Testis (tissue), 2 donors: ENCODE measurements at regions not wholly inside any gene's neighbourhood (a gene's known extent, or its start where the extent isn't known, plus 50 kb on each side); places are given as distances from the start of the nearest gene placed in this dataset.

ENCODE experiments used
- DNase-seq: peaks from one replicate; pipeline ENCODE4 v3.0.0-alpha.2; 2019
- H3K27ac ChIP-seq, 2 donors: fragments of 200-600 bp; sonication (generic); one replicate each; pipeline ENCODE4 v1.5.1; 2019
- H3K27me3 ChIP-seq: fragments of 200-600 bp; sonication (generic); one replicate; pipeline ENCODE4 v1.5.1; 2019
- H3K36me3 ChIP-seq: fragments of 200-600 bp; sonication (generic); one replicate; pipeline ENCODE4 v1.5.1; 2017; ENCODE audit warnings: low read depth; ENCODE audit errors: missing control alignments
- H3K4me1 ChIP-seq: fragments of 200-600 bp; sonication (generic); one replicate; pipeline ENCODE4 v1.5.1; 2019
- H3K4me3 ChIP-seq, 2 donors: fragments of 200-600 bp; sonication (generic); one replicate each; pipeline ENCODE4 v1.5.1; 2017 to 2019
- H3K9me3 ChIP-seq: fragments of 200-600 bp; sonication (generic); one replicate; pipeline ENCODE4 v1.5.1; 2017
- CTCF ChIP-seq, 3 experiments: fragments of 450-650 bp in 2 of 3; fragments of 200-600 bp in 1 of 3; sonication (generic) in 1 of 3; IDR thresholded peaks; one replicate each; pipeline ENCODE4 v1.5.1; 2016 to 2019; ENCODE audit warnings: antibody characterized with exemption in 3 of 3, mild to moderate bottlenecking in 2 of 3, moderate library complexity in 1 of 3
- POLR2A ChIP-seq: fragments of 450-650 bp; IDR thresholded peaks from one replicate; pipeline ENCODE4 v1.6.1; 2017; ENCODE audit warnings: antibody characterized with exemption, mild to moderate bottlenecking, moderate library complexity
- WGBS, 2 donors: methylation state at CpG; one replicate each; pipeline ENCODE4 v1.1.5; 2018; 5-methylcytosine and 5-hydroxymethylcytosine counted together
- intact Hi-C: fragments of 100-400 bp; cut with DNase I; formaldehyde crosslinking; loops from one replicate; pipeline ENCODE4 v1.15.1; 2023; ENCODE audit warnings: low total_unique reads

- H3K4me3 ChIP-seq, result no peak overlapping the region
- no peak overlapping the region for H3K27ac ChIP-seq
- no peak for DNase-seq
- no peaks in the 10 kb centered on the region for H3K4me1 ChIP-seq
- no peaks in the 10 kb centered on the region for H3K9me3 ChIP-seq
- H3K36me3 ChIP-seq, result no peaks in the 10 kb centered on the region
- intact Hi-C loops, result no loop called here
- no peaks in the 10 kb centered on the region for H3K27me3 ChIP-seq
- TF ChIP-seq CTCF (IDR thresholded peaks at IDR 0.05) (no peak), POLR2A (no peak)
- WGBS, 2 donors, result 89 to 91% methylated on average over 2 of the region's 2 CpGs
Observed at GRCh38 chr18:51248685-51249084, 51.2 kb upstream of the MEX3C start.

- Histone ChIP-seq H3K9me3 (no peaks in the 10 kb centered on the region), H3K36me3 (no peaks in the 10 kb centered on the region), H3K27ac (no peak overlapping the region), H3K4me1 (no peaks in the 10 kb centered on the region), H3K27me3 (no peaks in the 10 kb centered on the region), H3K4me3 (no peak overlapping the region)
- TF ChIP-seq CTCF (IDR thresholded peaks at IDR 0.05), result no peak
- TF ChIP-seq POLR2A, result no peak
- DNase-seq, result no peak
- intact Hi-C loops, result no loop called here
- WGBS, 2 donors, result 63 to 73% methylated on average over 4 of the region's 4 CpGs
Observed at GRCh38 chr18:51250006-51250405, 52.5 kb upstream of the MEX3C start.

DNA sequence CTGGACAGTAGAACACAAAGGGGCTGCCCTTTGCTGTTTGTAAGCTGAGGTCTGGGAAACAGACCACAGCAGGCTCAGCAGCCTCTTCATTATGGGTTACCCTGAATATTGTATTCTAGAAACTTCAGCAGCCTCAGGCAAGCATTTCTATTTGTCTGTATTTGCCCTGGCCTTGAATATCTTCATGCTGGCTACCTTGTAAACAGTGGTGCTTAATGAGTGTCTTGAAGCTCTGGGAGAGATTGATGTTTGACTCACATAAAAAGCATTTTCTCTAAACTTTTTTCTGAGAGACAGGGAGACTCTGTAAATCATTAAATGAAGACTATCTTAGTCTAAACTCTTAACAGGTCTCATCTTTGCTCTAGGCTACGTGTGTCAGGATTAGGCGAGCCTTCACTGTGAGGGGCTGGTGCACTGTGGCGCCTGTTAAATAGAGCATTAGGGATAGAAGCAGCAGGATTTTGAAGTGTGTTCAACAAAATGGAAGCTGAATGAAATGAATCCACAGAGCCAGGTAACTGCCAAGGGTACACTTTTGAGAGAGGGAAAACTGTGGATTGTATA is 53.1 kb upstream of the MEX3C start:
- H3K4me3 ChIP-seq, result no peak overlapping the region
- TF ChIP-seq POLR2A (no peak), CTCF (IDR thresholded peaks at IDR 0.05) (no peak)
- 87 to 90% methylated on average over 3 of the region's 3 CpGs for WGBS, 2 donors
- intact Hi-C loops, result no loop called here
- H3K9me3 ChIP-seq, result no peaks in the 10 kb centered on the region
- H3K4me1 ChIP-seq, result peaks cover 5% of the 10 kb centered on the region
- no peaks in the 10 kb centered on the region for H3K27me3 ChIP-seq
- no peak overlapping the region for H3K27ac ChIP-seq
- H3K36me3 ChIP-seq, result no peaks in the 10 kb centered on the region
- DNase-seq, result no peak

GRCh38 chr18:51251625-51252024 is 54.1 kb upstream of the MEX3C start:
- Histone ChIP-seq H3K27me3 (no peaks in the 10 kb centered on the region), H3K9me3 (no peaks in the 10 kb centered on the region), H3K36me3 (no peaks in the 10 kb centered on the region), H3K4me3 (no peak overlapping the region), H3K27ac (no peak overlapping the region), H3K4me1 (peaks cover 9% of the 10 kb centered on the region)
- no peak for DNase-seq
- no peak for TF ChIP-seq POLR2A
- TF ChIP-seq CTCF (IDR thresholded peaks at IDR 0.05), result no peak
- intact Hi-C loops, result no loop called here

- TF ChIP-seq CTCF (IDR thresholded peaks at IDR 0.05), result no peak
- TF ChIP-seq POLR2A, result no peak
- Histone ChIP-seq H3K9me3 (no peaks in the 10 kb centered on the region), H3K4me3 (no peak overlapping the region), H3K27me3 (no peaks in the 10 kb centered on the region), H3K36me3 (no peaks in the 10 kb centered on the region), H3K4me1 (peaks cover 10% of the 10 kb centered on the region), H3K27ac (no peak overlapping the region)
- no peak for DNase-seq
- intact Hi-C loops, result no loop called here
- WGBS, 2 donors, result 81 to 91% methylated on average over 4 of the region's 4 CpGs
Observed at GRCh38 chr18:51253476-51253875, 56.0 kb upstream of the MEX3C start.
